Vagina (tissue), 2 donors: ENCODE measurements at regions not wholly inside any gene's neighbourhood (a gene's known extent, or its start where the extent isn't known, plus 50 kb on each side); places are given as distances from the start of the nearest gene placed in this dataset.

ENCODE experiments used
- DNase-seq, 2 donors: peaks; one replicate each; pipeline ENCODE4 v3.0.0-alpha.2; 2017; ENCODE audit errors: extremely low spot score in 2 of 2
- H3K27ac ChIP-seq: fragments of 200-600 bp; sonication (generic); one replicate; pipeline ENCODE4 v1.5.1; 2019
- H3K27me3 ChIP-seq: fragments of 200-600 bp; sonication (generic); one replicate; pipeline ENCODE4 v1.5.1; 2019
- H3K36me3 ChIP-seq, 2 donors: fragments of 200-600 bp; sonication (generic); one replicate each; pipeline ENCODE4 v1.5.1; 2017 to 2019
- H3K4me1 ChIP-seq: fragments of 200-600 bp; sonication (generic); one replicate; pipeline ENCODE4 v1.5.1; 2019
- H3K4me3 ChIP-seq, 2 donors: fragments of 200-600 bp; sonication (generic); 1 replicate in 1 of 2; 2 replicates in 1 of 2; pipeline ENCODE4 v1.5.1; 2016 to 2019
- H3K9me3 ChIP-seq: fragments of 200-600 bp; sonication (generic); one replicate; pipeline ENCODE4 v1.5.1; 2019
- POLR2A ChIP-seq, 2 donors: fragments of 450-650 bp; IDR thresholded peaks; one replicate each; pipeline ENCODE4 v1.6.1; 2017; ENCODE audit warnings: antibody characterized with exemption in 2 of 2, mild to moderate bottlenecking in 2 of 2, moderate library complexity in 2 of 2
- POLR2AphosphoS5 ChIP-seq, 2 donors: sonication (generic); formaldehyde crosslinking; IDR thresholded peaks; one replicate each; pipeline ENCODE4 v1.9.0; 2017; ENCODE audit warnings: antibody characterized with exemption in 2 of 2, mild to moderate bottlenecking in 2 of 2, low read depth in 1 of 2; ENCODE audit not compliant: insufficient read depth in 1 of 2
- intact Hi-C: fragments of 100-400 bp; cut with DNase I; formaldehyde crosslinking; loops from one replicate; pipeline ENCODE4 v1.15.1; 2023
- TF ChIP-seq, protein P1 (sequence below), 3 experiments: fragments of 450-650 bp in 2 of 3; fragments of 200-600 bp in 1 of 3; sonication (generic) in 1 of 3; IDR thresholded peaks; one replicate each; pipeline ENCODE4 v1.5.1; 2017 to 2019; ENCODE audit warnings: antibody characterized with exemption in 3 of 3, mild to moderate bottlenecking in 2 of 3, moderate library complexity in 2 of 3

DNA sequence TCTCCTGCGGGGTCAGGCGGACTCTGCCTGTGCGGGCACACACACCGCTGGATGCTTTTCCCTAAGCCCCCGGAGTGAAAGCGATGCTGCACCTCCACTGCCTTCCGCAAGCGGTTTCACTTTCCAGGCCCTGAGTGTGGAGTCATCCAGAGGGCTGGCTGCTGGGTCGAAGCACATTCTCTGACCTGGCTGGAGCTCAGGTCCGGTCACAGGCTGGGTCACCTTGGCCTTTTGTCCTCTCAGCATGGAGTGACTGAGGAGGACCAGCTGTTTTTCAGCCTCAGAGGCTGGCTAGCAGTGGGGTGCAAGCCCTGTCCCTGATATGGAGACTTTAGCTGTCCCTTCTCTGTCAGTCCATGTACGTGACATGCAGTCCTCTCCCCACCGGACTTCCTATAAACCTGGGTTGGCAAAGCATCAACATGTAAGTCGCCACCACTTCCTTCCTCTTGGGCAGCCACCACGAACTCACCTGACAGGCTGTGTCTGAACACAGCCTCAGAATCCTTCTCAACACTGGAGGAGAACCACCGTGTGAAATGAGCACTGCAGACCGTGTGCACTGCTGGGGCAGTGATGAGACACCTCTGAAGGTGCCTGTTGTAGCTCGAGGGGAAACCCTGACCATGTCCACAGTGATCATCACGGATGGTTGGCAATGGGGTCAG, 51.3 kb downstream of the GADD45G start:
- intact Hi-C loops, result no loop called here
- DNase-seq, result no peak
- Histone ChIP-seq H3K36me3 (no peaks in the 10 kb centered on the region), H3K4me3 (peak overlapping the region in 1 of 2 donors; percentile 16), H3K4me1 (peaks cover 64% of the 10 kb centered on the region), H3K9me3 (no peaks in the 10 kb centered on the region), H3K27me3 (no peaks in the 10 kb centered on the region), H3K27ac (peak overlapping the region; percentile 75)
- TF ChIP-seq POLR2AphosphoS5 (IDR thresholded peaks at IDR 0.05; ENCODE audit: insufficient read depth in 1 of 2, low read depth in 1 of 2) (peak in 1 of 2 donors; percentile 81), POLR2A (IDR thresholded peaks at IDR 0.05) (no peak)

DNA sequence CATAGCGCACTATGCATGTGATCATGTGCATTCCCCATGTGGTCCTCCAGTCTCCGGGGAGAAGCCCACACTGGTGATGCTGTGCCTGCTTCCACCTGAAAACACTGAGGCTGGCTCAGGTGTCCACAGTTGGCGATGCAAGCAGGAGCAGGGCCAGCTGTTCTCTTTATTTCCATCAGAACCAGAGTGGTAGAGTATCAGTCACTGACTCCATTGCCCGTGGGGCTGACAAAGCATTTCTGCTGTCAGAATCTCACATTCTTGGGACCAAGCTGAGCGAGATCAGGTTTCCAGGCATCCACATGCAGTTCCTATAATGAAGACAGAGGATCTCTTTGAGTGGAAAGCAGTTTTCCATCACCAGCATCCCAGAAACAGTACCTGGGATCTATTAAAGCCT, 52.5 kb downstream of the GADD45G start:
- no peak for DNase-seq
- Histone ChIP-seq H3K4me1 (peaks cover 73% of the 10 kb centered on the region), H3K27ac (no peak overlapping the region), H3K27me3 (no peaks in the 10 kb centered on the region), H3K4me3 (no peak overlapping the region), H3K36me3 (no peaks in the 10 kb centered on the region), H3K9me3 (no peaks in the 10 kb centered on the region)
- TF ChIP-seq POLR2A (IDR thresholded peaks at IDR 0.05) (no peak), POLR2AphosphoS5 (IDR thresholded peaks at IDR 0.05; ENCODE audit: insufficient read depth in 1 of 2, low read depth in 1 of 2) (no peak)
- TF ChIP-seq, protein P1, sequence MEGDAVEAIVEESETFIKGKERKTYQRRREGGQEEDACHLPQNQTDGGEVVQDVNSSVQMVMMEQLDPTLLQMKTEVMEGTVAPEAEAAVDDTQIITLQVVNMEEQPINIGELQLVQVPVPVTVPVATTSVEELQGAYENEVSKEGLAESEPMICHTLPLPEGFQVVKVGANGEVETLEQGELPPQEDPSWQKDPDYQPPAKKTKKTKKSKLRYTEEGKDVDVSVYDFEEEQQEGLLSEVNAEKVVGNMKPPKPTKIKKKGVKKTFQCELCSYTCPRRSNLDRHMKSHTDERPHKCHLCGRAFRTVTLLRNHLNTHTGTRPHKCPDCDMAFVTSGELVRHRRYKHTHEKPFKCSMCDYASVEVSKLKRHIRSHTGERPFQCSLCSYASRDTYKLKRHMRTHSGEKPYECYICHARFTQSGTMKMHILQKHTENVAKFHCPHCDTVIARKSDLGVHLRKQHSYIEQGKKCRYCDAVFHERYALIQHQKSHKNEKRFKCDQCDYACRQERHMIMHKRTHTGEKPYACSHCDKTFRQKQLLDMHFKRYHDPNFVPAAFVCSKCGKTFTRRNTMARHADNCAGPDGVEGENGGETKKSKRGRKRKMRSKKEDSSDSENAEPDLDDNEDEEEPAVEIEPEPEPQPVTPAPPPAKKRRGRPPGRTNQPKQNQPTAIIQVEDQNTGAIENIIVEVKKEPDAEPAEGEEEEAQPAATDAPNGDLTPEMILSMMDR (IDR thresholded peaks at IDR 0.05), result no peak
- intact Hi-C loops, result no loop called here

DNA sequence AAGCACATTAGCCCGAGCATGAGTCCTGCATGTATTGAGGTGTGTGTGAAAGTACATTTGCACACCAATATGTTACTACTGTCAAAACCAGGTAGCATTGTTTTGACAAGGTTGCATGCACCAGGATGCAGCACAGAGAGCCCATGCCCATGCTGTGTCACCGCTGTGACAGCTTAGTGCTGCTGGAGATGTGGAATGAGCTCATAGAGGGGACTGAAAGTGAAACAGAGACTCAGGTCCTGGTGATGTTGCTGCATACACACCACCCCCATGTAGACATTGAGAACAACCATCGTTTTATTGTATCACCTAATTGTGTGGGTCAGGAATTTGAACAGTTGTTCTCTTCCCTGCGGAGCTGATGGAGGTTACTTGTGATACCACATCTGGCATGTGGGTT, 53.0 kb downstream of the GADD45G start:
- TF ChIP-seq, protein P1 (IDR thresholded peaks at IDR 0.05), result no peak
- TF ChIP-seq POLR2AphosphoS5 (IDR thresholded peaks at IDR 0.05; ENCODE audit: insufficient read depth in 1 of 2, low read depth in 1 of 2) (no peak), POLR2A (IDR thresholded peaks at IDR 0.05) (no peak)
- Histone ChIP-seq H3K4me1 (peaks cover 78% of the 10 kb centered on the region), H3K9me3 (no peaks in the 10 kb centered on the region), H3K27ac (no peak overlapping the region), H3K27me3 (no peaks in the 10 kb centered on the region), H3K36me3 (no peaks in the 10 kb centered on the region), H3K4me3 (no peak overlapping the region)
- intact Hi-C loops, result no loop called here
- DNase-seq, result no peak

DNA sequence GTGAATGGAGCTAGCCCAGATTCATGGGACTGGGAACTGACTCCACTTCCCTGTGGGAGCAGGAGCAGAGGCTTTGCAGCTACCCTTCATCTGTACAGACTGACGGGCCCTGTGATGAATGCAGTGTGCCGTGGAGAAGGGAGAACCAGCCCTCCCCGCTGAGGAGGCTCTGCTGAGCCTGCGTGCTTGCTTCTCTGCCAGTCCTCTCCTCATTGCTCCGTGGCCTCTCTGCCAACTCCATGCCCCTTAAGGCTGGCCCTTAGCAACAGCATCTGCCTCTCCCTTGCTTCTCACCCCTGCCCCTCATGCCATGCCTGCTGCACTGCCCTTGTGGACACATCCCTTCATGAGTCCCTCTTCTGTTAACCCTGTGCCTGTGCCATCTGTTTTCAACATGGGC, 53.6 kb downstream of the GADD45G start:
- intact Hi-C loops, result no loop called here
- H3K27me3 ChIP-seq, result no peaks in the 10 kb centered on the region
- no peak for DNase-seq
- H3K4me1 ChIP-seq, result peaks cover 84% of the 10 kb centered on the region
- TF ChIP-seq, protein P1 (IDR thresholded peaks at IDR 0.05), result no peak
- TF ChIP-seq POLR2AphosphoS5 (IDR thresholded peaks at IDR 0.05; ENCODE audit: insufficient read depth in 1 of 2, low read depth in 1 of 2), result no peak
- TF ChIP-seq POLR2A (IDR thresholded peaks at IDR 0.05), result no peak
- no peaks in the 10 kb centered on the region for H3K36me3 ChIP-seq
- H3K4me3 ChIP-seq, result no peak overlapping the region
- no peaks in the 10 kb centered on the region for H3K9me3 ChIP-seq
- no peak overlapping the region for H3K27ac ChIP-seq

DNA sequence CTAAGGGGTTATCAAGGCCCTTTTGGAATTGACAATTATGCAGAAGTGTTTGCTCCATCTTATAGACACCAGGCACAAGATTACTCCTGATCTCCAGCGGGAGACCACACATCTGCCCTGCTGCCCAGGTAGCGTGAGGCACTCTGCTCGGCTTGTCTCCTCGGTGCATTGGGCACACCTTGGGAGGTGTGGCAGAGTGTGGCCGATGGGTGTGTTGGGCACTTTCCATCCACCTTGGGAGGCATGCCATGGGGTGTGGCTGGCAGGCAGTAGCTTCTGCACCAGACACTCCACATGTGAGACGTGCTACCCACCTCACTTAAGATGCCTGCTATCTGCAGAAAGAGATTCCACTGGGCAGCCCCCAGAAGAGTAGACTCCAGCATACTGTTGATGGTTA, 54.1 kb downstream of the GADD45G start:
- TF ChIP-seq, protein P1 (IDR thresholded peaks at IDR 0.05), result no peak
- no peak for TF ChIP-seq POLR2AphosphoS5 (IDR thresholded peaks at IDR 0.05; ENCODE audit: insufficient read depth in 1 of 2, low read depth in 1 of 2)
- no peak for TF ChIP-seq POLR2A (IDR thresholded peaks at IDR 0.05)

More for the DNA sequence above, 54.1 kb downstream of the GADD45G start:
- no peak overlapping the region for H3K27ac ChIP-seq
- H3K27me3 ChIP-seq, result no peaks in the 10 kb centered on the region
- DNase-seq, result no peak
- peaks cover 90% of the 10 kb centered on the region for H3K4me1 ChIP-seq
- intact Hi-C loops, result no loop called here
- H3K4me3 ChIP-seq, result no peak overlapping the region
- no peaks in the 10 kb centered on the region for H3K36me3 ChIP-seq
- no peaks in the 10 kb centered on the region for H3K9me3 ChIP-seq
